ENCODE measurements at regions not wholly inside any gene's neighbourhood (a gene's known extent, or its start where the extent isn't known, plus 50 kb on each side); places are given as distances from the start of the nearest gene placed in this dataset.

GRCh38 chr16:63175313-63175712 lies 1139.1 kb upstream of the CDH8 start:
- no peaks in the 10 kb centered on the region for H4K20me1 ChIP-seq (ENCODE audit: insufficient read depth)
- TF ChIP-seq CTCF (IDR thresholded peaks at IDR 0.05; ENCODE audit: poor library complexity, severe bottlenecking) = no peak
- no peak for TF ChIP-seq REST (IDR thresholded peaks at IDR 0.05; ENCODE audit: borderline replicate concordance)
- TF ChIP-seq RAD21 (conservative IDR thresholded peaks at IDR 0.05) = no peak
- TF ChIP-seq MXI1 (conservative IDR thresholded peaks at IDR 0.05; ENCODE audit: poor library complexity, severe bottlenecking) = no peak
- no peaks in the 10 kb centered on the region for H3F3A ChIP-seq (ENCODE audit: insufficient read depth, low read length, poor library complexity, severe bottlenecking)
- H3K27ac ChIP-seq (ENCODE audit: low read length) = peak overlapping the region; percentile 29
- H3K36me3 ChIP-seq (ENCODE audit: insufficient read depth, low read length) = no peaks in the 10 kb centered on the region
- no peaks in the 10 kb centered on the region for H3K79me2 ChIP-seq (replicated peaks; ENCODE audit: insufficient read depth, low read length)
- no peak overlapping the region for H3K4me2 ChIP-seq (ENCODE audit: low read length)
- H2AFZ ChIP-seq (ENCODE audit: low read depth, low read length) = no peak overlapping the region
- no peaks in the 10 kb centered on the region for H3K27me3 ChIP-seq (ENCODE audit: insufficient read depth, low read depth, low read length)
- H3K9me2 ChIP-seq (ENCODE audit: insufficient read depth, low read length) = no peaks in the 10 kb centered on the region
- H3K4me3 ChIP-seq (ENCODE audit: low read length) = peak overlapping the region; percentile 12
- H3K9me3 ChIP-seq (ENCODE audit: low read length) = no peaks in the 10 kb centered on the region
- no peak overlapping the region for H3K9ac ChIP-seq (ENCODE audit: low read length)

GRCh38 chr16:63174801-63175200 lies 1138.6 kb upstream of the CDH8 start:
- no peak for TF ChIP-seq POLR2AphosphoS5 (IDR thresholded peaks at IDR 0.05)
- no peak for TF ChIP-seq EZH2 (IDR thresholded peaks at IDR 0.05; ENCODE audit: borderline replicate concordance, insufficient read depth, low read length, poor library complexity, severe bottlenecking)
- TF ChIP-seq MXI1 (conservative IDR thresholded peaks at IDR 0.05; ENCODE audit: poor library complexity, severe bottlenecking) = no peak
- TF ChIP-seq SMC3 (conservative IDR thresholded peaks at IDR 0.05; ENCODE audit: poor library complexity) = no peak
- no peak for TF ChIP-seq EP300 (conservative IDR thresholded peaks at IDR 0.05; ENCODE audit: poor library complexity, severe bottlenecking)
- TF ChIP-seq CTCF (IDR thresholded peaks at IDR 0.05; ENCODE audit: poor library complexity, severe bottlenecking) = no peak
- no peak for TF ChIP-seq TAF1 (IDR thresholded peaks at IDR 0.05; ENCODE audit: low read depth)
- no peak for TF ChIP-seq RAD21 (conservative IDR thresholded peaks at IDR 0.05)
- no peak for TF ChIP-seq REST (IDR thresholded peaks at IDR 0.05; ENCODE audit: borderline replicate concordance)
- Histone ChIP-seq H4K20me1 (ENCODE audit: insufficient read depth) (no peaks in the 10 kb centered on the region), H3K27ac (ENCODE audit: low read length) (peak overlapping the region; percentile 29), H2AFZ (ENCODE audit: low read depth, low read length) (no peak overlapping the region), H3K9me2 (ENCODE audit: insufficient read depth, low read length) (no peaks in the 10 kb centered on the region), H3F3A (ENCODE audit: insufficient read depth, low read length, poor library complexity, severe bottlenecking) (no peaks in the 10 kb centered on the region), H3K4me3 (ENCODE audit: low read length) (no peak overlapping the region), H3K27me3 (ENCODE audit: insufficient read depth, low read depth, low read length) (no peaks in the 10 kb centered on the region), H3K9ac (ENCODE audit: low read length) (no peak overlapping the region), H3K36me3 (ENCODE audit: insufficient read depth, low read length) (no peaks in the 10 kb centered on the region), H3K9me3 (ENCODE audit: low read length) (no peaks in the 10 kb centered on the region), H3K79me2 (replicated peaks; ENCODE audit: insufficient read depth, low read length) (no peaks in the 10 kb centered on the region), H3K4me2 (ENCODE audit: low read length) (no peak overlapping the region)
